GM21447 (cell line): ENCODE measurements at regions not wholly inside any gene's neighbourhood (a gene's known extent, or its start where the extent isn't known, plus 50 kb on each side); places are given as distances from the start of the nearest gene placed in this dataset.
"Not testable (repeated sequence)": the region's sequence is repeated elsewhere in the genome, so short reads cannot be mapped to it uniquely, and the experiment has no call there.

Source experiments
- ATAC-seq: cut with Tn5 transposase; IDR thresholded peaks from one replicate; pipeline ENCODE4 v1.9.1; 2021; ENCODE audit not compliant: unreplicated experiment

DNA sequence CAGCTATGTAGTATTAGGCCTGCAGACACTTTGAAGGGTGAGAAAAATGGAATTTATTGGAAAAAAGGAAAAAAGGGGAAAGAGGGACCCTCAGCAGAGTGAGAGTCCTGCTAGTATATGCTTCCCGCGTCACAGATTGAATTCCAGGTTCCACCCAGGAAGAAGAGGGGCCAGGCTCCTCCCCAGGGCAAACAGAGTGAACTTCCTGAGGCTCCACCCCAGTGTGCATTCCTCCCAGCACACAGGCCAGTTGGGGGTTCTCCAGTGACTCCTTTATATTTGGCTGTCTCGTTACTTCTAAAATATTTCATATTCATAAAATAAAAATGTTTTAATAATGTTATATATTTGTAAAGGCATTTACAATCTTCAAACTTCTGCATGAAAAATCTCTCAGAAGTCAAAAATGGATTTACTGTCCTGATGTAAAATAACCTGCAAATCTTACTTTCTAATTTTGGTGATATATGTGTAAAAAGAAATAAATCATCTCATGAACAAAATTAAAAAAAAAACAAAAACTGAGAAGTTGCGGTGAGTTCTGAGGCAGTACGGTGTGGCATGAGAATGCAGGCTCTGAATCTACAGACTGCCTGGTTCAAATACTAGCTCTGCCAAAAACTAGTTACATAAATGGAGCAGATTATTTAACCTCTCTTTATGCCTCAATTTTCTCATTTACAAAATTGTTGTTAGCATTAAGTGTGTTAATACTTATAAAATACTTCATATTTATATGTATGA lies 175.8 kb upstream of the P2RY1 start:
- ATAC-seq, result no peak

DNA sequence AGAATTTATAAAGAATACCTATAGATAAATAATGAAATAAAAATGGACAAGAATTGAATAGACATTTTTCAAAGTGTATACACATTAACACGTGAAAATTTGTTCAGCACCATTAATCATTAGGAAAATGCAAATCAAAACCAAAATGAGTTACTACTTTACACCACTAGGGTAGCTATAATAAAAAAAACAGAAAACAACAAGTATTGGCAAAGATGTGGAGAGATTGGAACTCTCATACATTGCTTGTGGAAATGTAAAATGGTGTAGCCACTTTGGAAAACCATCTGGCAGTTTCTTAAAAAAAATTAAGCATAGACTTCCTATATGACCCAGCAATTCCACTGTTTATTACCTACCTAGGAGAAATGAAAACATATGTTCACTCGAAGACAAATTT lies 172.8 kb upstream of the P2RY1 start:
- ATAC-seq, result no peak

DNA sequence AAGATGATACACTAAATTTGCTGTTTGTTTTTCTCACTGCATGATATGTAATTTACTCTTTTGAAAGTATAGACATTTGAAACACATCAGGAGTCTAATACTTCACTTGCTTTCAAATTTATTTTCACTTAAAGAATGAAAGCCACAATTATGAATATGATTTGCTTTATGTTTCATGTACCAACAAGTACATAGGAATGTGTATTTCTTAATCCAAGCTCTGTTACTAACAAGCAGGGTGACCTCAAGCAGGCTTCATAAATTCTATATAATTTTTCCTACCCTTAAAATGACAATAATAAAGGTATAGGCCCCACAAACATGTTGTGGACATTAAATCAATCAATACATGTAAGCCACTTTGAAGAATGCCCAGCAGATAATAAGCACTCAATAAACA lies 170.2 kb upstream of the P2RY1 start:
- ATAC-seq, result no peak

DNA sequence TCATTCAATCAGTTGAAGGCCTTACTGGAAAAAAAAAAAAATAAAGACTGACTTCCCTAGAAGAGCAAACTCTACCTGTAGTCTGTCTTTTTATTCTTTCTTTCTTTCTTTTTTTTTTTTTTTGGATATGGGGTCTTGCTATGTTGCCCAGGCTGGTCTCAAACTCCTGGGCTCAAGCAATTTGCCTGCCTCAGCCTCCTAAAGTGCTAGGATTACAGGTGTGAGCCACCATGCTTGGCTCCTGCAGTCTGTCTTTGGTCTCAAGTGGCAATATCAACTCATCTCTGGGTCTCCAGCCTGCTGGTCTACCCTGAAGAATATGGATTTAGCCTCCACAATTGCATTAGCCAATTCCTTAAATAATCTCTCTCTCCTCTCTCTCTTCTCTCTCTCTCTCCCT lies 167.7 kb upstream of the P2RY1 start:
- ATAC-seq, result no peak

DNA sequence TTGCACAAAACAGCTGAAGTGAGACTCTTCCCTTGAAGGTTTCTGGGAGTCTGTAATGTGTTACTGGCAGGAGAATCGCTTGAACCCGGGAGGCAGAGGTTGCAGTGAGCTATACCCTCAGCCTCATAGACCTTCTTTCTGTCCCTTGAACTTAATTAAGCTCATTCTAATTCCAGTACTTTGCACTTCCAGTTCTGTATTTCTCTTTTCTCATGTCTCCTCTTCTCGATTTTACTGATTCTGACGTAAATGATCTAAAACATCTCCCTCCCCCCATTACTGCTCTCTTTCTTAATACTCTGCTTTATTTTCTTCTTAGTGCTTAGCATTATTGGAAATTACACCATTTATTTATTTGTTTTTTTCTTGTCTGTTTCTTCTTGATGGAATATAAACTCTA lies 165.4 kb upstream of the P2RY1 start:
- ATAC-seq, result no peak

DNA sequence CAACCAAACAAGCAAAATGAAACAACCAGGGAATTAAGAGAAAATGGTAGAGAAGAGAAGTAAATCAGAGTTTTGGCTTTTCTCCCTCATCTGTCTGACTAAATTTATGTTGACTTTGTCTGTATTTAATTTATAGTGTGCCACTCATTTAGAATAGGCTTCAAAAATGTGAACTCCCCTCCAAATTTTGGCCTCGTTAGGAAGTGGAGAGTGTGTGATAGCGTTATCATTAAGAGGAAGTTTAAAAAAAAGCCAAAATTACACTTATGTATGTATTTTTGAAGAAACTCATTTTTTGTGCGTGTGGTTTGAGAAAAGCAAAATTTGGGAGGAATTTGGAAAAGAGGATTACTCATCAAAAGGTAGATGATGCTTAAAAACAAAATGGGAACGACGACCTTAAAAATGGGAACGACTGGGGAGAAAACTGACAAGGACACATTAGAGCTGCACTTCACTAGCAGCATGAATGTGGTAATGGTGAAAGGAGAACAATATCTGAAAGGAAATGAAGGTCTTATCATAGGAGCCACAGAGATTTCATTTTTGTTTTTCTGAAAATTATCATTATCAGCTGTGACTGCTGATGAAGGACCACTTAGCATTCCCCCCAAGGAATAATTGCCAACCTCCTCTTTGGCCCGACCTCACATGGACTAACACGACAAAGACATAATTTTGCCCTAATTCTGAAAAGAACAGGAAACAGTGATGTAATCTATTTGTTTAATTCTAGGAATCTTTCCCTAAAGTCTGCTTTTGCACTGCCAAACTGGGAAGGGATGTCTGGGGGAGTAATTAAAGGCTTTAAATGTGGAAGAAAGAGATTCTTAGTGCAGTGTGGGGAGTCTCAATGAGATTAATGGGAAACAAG lies 163.2 kb upstream of the P2RY1 start:
- no peak for ATAC-seq

DNA sequence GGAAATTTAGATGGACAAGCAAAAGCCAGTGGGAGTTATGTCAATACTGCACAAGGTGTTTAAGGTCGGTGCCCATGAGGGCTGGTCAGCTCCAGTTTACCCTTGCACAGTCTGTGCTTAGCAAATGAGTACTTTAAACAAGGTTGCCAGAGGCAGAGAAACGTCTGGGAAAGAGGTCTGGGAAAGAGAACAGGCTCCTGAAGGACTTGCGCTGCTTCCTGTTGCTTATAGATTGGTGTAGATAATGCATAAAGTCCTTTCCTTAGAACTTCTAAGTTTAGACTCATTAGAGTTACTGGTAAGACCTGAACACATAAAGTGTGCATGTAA lies 162.6 kb upstream of the P2RY1 start:
- no peak for ATAC-seq

DNA sequence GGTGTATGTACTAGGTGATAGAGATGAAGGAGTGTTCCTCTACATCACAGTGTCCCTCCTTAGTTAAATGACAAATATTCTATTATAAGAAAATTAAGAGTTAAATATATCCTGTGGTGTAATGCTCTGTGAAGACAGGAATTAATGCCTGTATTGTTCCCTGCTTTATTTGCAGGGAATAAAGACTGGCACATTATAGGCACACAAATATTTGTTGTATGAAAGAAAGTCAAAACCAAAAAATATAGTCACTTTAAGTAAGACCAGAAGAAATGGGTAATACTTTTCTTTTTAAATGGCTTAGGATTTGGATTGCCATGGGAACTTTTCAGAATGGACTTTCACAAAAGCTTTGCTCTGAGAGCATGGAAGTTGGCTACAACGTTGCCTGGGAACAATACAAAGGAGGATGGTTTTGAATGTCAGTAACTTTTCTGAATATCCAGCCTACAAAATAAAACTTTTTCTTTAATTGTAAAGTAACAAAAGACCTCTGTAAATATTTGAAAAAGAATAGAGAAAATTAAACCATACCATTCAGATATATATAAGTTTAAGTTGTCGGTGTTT lies 158.0 kb upstream of the P2RY1 start:
- ATAC-seq, result no peak

DNA sequence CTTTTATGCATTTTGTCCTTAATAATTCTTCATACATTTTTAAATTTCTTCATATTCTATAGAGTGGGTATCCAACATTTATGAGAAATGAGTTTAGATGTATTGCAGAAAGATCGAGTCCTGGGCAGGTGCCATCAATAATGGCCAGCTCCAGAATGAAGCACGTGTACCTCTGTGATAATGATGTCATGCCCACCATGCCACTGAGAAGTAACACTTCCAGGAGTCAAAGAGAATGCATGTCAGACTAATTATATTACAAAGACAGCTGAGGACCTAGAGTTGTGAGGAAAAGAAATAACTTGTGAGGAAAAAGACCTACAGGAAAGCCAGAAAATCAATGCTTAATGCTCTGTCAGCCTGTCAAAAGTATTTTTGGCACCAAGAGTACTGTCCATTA lies 157.4 kb upstream of the P2RY1 start:
- ATAC-seq, result no peak

DNA sequence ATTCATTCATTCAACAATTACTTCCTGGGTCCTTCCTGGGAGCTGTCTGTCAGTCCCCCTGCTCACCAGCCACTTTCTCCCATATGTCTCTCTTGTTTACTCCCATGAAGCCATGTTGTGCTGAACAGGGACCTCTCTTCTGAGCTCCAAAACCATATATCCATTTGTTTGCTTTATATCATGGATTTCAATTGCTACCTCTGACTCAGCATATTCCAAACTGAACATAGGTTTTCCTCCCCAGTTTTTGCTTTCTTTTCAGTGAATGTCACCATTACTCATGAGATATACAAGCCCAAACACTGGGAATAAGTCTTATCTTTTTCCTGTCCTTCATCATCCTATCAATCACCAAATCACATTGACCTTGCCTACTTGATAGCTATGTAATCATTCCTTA lies 152.5 kb upstream of the P2RY1 start:
- ATAC-seq, result no peak

DNA sequence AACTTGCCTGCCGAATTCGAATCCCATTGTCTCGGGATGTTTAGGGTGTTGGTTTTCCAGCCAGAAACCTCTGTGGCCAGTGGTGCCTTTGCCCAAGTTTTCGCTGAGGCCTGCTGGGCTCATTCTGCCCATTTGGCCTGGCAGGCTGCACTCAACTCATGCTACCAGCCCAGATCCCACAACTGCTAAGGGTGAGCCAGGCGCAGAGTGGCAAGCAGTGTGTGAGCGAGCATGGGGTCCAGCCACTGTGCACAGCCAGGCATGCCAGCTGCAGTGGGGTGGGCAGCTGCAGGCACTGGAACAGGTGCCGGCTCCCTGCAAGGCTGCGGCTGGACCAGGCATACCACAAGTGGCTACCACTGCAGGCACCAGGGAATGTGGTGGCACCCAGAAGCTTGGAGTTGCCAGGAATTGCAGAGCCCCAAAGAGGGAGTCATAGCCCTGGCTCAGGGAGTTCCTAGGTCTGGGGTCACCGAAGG lies 151.4 kb upstream of the P2RY1 start:
- ATAC-seq, result no peak

DNA sequence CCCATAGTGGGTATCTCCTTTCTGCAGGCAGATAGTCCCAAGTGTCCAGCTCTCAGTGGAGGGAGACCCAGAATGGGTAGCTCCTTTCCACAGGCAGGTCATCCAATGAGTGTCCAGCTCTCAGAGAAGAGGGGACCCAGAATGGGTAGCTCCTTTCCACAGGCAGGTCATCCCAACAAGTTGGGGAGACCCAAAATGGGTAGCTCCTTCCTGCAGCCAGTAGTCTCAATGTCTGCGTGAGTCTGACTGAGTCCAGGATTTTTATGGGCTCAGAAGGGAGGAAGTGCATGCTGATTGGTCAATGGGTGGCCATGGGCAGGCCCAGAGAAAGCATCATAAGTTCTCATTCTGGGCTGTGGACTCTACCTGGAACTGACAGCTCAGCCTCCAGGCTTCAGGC lies 150.7 kb upstream of the P2RY1 start:
- no peak for ATAC-seq

DNA sequence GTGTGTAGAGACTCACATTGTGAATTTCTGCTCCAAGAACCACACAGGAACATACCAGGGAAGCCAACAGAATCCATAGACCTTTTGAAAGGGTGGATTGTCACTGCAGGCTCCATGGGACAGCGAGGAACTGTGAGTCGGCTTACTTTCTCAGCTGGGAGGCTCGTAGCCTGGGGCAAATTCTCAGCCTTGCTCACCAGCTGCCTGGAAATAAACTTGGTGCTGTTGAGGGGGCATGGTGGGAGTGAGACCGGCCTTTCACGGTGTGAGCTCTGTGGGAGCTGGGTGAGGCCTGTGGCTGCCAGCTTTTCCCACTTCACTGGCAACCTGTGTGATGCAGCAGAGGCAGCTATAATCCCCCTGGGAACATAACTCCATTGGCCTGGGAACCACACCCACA lies 146.6 kb upstream of the P2RY1 start:
- ATAC-seq, result no peak

DNA sequence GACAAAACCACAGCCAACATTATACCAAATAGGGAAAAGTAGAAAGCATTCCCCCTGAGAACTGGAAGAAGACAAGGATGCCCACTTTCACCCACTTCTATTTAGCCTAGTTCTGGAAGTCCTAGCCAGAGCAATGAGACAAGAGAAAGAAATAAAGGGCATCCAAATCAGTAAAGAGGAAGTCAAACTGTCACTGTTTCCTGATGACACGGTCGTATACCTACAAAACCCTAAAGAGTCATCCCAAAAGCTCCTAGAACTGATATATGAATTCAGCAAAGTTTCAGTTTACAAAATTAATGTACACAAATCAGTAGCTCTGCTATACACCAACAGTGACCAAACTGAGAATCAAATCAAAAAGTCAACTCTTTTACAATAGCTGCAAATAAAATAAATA lies 142.6 kb upstream of the P2RY1 start:
- not testable (repeated sequence) for ATAC-seq

DNA sequence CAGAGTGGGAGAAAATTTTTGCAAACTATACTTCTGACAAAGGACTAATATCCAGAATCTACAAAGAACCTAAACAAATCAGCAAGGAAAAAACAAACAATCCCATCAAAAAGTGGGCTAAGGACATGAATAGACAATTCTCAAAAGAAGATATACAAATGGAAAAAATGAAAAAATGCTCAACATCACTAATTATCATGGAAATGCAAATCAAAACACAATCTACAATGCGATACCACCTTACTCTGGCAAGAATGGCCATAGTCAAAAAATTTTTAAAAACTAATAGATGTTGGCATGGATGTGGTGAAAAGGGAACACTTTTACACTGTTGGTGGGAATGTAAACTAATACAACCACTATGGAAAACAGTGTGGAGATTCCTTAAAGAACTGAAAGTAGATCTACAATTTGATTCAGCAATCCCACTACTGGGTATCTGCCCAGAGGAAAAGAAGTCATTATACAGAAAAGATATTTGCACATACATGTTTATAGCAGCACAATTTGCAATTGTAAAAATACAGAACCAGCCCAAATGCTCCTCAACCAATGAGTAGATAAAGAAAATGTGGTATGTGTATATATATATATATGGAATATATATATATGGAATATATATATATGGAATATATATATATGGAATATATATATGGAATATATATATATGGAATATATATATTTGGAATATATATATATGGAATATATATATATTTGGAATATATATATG lies 141.2 kb upstream of the P2RY1 start:
- ATAC-seq, result not testable (repeated sequence)

DNA sequence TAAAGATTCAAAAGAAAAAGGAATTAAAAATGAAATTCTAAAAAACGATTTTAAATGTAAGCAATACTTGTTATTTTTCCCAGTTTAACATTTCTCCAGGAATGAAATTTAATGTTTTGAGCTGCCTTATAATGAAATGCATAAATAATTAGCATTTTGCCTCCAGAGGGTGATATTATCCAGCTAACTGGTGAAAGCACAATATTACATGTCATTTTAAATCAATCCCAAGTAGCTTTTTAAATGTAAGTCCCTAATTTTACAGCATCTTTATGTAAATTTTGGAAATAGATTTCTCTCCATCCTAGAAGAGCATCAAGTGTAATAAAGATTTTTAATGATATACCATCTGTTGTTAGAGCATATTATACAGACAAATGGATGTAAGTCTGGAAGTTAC lies 139.1 kb upstream of the P2RY1 start:
- ATAC-seq, result no peak

DNA sequence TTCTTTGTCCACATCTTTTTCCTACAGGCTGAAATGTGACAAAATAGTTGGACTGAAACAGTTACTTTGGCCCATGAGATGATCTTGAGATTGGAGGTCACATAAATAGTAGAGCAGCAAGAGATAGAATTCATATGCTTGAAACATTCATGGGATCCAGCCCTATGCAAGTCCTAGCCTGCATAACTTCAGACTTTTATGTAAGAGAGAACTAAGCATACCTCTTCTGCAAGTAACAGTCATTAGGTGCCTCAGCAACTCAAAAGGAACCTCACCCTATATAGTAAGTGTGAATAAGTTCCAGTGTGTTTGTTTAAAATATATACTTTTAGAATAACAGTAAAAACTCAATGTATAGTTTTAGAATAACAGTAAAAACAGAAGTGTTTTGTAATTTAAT lies 138.0 kb upstream of the P2RY1 start:
- ATAC-seq, result no peak

DNA sequence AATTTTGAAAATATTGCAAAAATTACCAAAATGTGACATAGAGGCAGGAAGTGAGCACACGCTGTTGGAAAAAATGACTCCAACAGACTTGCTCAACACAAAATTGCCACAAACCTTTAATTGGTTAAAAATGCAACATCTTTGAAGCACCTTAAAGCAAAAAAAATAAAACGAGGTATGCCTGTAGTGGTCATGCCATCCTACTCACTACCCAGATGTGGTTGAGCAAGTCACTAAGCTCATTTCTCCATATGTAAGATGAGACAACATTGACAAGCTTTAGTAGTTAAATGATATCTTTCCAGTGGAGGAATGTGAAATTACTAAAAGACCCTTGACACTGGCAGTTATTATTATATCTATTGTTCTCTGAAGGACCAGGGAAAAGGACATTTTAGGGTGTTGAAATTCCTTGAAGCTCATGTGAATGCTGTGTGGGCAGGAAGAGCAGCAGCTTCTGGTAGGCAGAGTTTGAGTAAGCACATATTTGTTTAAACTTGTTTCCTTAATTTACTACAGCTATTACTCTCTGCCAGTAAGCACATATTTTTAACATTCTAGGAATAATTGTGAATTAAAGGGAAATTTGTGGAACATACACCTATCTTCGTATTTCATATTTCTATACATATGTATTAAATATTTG lies 131.6 kb upstream of the P2RY1 start:
- ATAC-seq, result no peak

DNA sequence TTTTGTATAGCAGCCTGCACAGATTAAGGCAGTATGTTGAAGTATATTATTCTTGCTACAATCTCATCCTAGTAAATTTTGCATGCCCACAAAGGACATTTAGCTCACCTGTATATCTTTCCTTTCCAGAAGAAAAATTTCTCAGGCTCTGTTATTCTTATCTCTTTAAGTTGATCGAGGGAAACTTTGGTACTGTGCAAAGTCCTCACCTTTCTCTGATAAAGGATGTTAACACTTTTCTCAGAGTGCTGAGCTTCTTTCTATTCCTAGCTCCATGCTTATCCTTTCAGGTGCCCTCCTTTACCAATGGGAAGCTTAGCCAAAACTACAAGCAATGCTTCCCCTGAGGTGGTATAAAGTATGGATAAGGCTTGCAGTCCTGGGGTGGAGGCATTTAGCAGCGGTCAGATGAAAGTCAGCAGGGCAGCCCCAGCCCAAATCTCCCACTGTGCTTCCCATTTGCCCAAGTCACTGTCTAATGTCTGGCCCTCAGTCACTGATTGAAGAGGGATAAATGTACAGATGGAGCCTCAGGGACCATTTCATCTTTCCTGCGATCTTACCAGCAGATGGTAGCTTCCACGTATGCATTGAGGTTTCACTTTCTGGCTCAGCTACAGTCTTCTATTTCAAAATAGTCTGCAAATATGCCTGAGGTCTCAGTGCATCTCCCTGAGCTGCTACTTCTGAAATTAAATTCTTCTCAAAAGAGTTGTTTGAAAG lies 127.8 kb upstream of the P2RY1 start:
- peak; percentile 69 for ATAC-seq

DNA sequence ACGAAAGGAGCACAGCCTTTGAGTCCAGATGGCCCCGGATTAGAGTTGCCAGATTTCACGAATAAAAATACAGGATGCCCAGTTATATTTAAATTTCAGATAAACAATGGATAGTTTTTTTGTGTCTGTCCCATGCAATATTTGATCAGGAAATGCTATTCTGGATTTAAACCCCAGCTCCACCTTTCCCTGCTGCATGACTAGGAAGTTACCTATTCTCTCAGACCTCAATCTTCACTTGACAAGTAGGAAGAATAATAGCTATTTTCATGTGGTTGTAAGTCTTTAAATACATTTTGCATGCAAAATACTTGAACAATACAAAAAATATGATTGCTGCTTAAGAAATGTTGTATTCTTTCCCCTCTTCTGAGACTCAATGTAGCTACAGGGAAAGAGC lies 125.3 kb upstream of the P2RY1 start:
- no peak for ATAC-seq
